Stimulated activated CD8-positive, alpha-beta memory T cell treated with anti-CD3 and anti-CD28 coated beads, Interleukin-12 subunit alpha, Interleukin-12 subunit beta, amount 100 ng/mL, for 24 hours (primary cell): ENCODE measurements at regions not wholly inside any gene's neighbourhood (a gene's known extent, or its start where the extent isn't known, plus 50 kb on each side); places are given as distances from the start of the nearest gene placed in this dataset.
"Not testable (repeated sequence)": the region's sequence is repeated elsewhere in the genome, so short reads cannot be mapped to it uniquely, and the experiment has no call there.

Experiments
- DNase-seq: peaks from one replicate; pipeline ENCODE4 v3.0.0-alpha.2; 2020; ENCODE audit errors: extremely low read depth

DNA sequence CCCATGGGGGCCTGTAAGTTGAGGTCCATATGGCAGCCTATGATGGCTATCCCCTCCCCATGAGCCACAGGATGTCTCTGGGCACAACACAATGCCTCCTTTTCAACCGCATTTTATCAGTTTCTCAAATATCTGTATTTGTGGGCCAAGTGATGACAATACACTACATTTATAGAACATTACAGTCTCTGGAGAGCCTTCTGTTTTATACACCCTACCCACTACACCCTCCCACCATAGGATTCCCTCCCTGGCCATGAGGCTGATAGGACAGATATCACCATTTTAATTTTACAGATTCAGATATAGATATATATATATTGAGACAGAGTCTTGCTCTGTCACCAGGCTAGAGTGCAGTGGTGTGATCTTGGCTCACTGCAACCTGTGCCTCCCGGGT lies 236.8 kb downstream of the ENC1 start:
- no peak for DNase-seq

DNA sequence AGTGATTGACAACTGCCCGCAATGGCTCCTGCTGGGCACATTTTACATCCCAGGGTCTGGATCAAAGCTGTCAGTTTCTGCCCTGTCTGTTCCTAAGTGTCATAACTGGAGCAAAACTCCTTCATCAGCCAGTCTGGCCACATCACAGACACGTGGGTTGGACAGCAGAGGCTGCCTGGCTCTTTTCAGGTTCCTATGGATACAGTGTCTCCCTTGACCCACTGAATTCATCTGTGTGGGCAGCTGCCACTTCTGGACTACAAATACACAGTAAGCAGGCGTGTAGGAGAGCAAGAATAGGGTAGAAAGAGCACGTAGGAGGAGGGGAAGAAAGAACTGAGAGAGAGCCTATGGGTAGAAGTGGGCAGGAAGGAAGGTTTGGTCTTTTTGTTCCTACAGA lies 238.0 kb downstream of the ENC1 start:
- DNase-seq: no peak

- DNase-seq: no peak
Observed at GRCh38 chr5:74401946-74402320, 238.6 kb downstream of the ENC1 start.

DNA sequence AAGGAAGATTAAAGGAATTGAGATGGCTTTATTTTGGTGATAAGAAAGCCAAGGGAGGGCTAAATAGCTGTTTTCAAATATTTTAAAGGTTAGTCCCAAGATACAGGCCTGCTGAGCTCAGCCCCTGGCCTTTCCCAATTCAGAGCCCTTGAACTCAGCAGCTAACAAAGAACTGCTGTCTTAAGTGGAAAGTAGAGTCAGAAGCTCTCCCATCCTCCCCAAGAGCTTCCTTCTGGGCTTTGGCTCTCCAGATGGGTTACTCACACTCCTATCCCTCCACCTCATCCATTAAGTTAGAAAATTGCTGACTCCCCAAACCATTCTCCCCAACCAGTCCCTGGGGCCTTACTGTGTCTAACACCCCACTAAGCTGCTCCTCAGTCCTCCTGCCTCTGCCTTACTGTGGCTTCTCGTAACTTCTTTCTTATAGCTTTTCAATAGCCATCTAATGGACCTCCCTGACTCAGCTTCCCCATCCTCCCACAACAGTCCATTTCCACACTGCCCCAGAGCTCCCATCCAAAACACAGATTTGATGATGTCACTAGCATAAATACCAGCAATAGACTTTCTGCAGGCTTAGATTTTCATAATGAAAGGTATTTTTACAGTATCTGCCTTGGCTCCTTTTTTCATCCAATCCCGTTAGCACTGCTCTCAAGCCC lies 239.1 kb downstream of the ENC1 start:
- no peak for DNase-seq

- no peak for DNase-seq
Observed at GRCh38 chr5:74400067-74400466, 240.5 kb downstream of the ENC1 start.

DNA sequence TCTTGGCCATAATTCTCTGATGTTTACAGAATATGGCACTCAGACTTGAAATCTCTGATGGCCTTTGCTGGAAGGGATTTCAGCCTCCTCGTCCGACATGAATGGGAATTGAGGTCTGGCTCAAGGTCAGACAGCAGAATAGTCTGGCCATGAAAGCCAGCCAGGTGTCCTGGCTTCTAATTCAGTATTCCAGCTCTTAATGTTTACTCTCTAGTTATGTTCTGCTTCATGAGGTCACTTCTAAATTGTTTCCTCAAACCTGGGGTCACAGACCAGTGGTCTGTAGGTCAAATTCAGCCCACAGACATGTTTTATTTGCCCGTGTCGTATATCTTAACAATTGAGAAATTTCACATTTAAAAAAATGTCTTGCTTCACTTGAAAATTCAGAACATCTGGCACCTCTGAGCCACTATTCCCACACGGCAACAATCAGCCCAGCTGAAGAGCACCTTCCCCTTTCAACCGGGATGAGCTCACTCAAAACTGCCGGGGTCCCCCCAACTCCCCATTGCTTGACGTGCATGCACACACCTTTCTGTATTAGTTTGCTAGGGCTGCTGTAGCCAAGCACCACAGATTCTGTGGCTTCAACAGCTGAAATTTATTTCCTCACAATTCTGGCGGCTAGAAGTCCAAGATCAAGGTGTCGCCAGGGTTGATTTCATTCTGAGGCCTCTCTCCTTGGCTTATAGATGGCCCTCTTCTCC lies 243.5 kb downstream of the ENC1 start:
- no peak for DNase-seq

GRCh38 chr5:74394916-74395880 lies 245.3 kb downstream of the ENC1 start:
- no peak for DNase-seq

DNA sequence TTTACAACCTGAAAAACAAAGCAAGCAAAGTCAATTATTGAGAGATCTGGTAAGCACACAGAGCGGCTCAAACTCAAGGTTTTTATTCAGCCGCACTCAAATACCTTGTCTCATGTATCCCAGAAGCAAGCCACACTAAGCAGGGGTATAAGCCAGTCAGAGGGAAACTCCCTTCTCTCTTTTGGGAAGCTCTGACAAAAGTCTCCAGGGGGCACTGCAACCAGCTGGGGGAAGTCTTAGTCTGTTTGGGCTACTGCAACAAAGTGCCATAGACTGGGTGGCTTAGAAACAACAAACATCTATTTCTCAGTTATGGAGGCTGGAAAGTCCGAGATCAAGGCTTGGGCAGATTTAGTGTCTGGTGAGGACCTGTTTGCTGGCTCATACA lies 246.0 kb downstream of the ENC1 start:
- DNase-seq: no peak

DNA sequence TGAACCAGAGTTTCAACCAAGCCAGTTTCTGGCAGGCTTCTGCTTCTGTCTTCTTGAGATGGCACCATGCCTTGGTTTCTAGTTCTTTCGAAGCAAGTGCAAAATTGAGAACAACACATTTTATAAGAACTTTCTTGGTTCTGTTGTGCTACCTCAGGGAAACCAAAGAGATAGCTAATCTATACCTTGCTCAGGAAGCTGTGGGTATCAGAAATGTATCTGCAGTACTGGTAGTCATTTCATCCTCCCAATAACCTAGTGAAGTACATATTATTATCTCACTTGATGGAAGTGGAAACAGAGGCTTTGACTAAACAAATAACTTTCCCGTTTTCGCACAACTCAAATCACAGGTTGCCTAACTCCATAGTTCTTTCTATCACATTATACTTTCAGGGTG lies 246.6 kb downstream of the ENC1 start:
- no peak for DNase-seq

GRCh38 chr5:74392711-74393351 lies 247.7 kb downstream of the ENC1 start:
- no peak for DNase-seq

- no peak for DNase-seq
Observed at GRCh38 chr5:74391410-74391809, 249.1 kb downstream of the ENC1 start.

DNA sequence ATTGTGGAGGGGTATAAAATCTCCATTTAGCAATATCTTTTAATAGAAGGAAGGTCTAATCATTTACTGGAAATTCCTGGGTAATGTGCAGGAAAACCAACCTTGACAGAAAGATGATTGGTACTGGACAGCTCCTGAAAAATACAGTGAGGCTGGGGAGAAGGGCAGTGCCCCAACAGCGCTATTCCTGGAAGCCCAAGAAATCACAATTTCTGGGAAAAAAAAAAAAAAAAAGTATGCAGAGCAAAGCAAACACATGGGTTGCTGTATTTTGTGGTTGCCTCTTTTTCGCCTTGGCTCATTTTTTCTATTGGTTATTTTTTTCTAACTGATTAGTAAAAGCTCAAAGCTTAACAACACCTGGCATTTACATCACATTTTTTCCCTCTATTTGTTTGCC lies 249.7 kb downstream of the ENC1 start:
- no peak for DNase-seq

- DNase-seq: no peak
Observed at GRCh38 chr5:74390306-74390637, 250.3 kb downstream of the ENC1 start.

- DNase-seq: no peak
Observed at GRCh38 chr5:74389531-74390305, 250.8 kb downstream of the ENC1 start.

GRCh38 chr5:74388411-74388810 lies 252.1 kb downstream of the ENC1 start:
- DNase-seq: not testable (repeated sequence)

DNA sequence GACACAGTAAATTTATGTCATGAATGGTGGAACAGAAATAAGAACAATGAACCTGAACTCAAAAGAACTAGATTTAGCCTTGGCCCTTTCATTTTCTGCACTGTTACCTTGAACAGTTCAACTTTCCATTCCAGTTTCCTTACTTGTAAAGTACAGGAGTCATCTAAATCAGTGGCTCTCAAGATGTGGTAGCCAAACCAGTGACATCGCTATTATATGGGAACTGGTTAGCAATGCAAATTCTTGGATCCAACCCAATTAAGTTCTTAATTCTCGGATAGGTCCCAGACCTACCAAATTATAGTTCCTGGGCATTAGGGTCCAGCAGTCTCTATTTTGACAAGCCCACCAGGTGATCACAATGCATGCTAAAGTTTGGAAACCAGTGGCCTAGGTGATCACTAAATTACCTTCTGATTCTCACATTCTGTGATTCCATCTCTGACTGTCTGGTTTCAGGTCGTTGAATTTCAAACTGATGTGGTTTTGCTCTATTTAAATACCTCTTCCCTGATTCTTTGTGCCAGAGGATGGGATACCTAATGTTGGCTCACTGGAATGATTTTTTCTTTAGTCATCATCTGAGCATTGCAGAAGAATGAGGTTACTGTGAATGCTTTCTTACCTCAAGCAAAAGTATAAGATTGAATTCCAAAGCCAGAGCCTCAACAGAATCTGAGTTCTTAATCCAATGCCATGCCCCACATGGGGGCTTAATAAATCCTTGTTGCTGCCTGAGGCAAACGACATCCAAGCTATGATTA lies 253.8 kb downstream of the ENC1 start:
- no peak for DNase-seq

DNA sequence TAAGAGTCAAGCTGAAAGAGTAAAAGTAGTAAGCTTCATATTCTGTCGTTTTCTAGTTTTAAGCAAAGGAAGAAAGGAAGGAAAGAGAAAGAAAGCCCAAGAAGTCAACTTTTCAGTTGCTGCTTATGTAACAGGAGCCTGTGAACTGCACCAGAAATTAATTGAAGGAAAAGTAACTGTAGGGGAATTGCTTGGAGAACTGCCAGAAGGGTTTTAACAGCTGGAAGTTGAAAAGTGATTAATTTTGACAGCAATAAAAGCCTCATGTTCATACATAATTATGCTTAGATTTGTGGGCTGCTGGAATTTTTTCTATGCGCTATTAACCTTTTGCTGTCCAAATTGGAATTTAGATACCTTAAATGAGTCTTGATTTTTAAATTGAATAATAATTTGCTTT lies 255.7 kb downstream of the ENC1 start:
- DNase-seq: no peak

DNA sequence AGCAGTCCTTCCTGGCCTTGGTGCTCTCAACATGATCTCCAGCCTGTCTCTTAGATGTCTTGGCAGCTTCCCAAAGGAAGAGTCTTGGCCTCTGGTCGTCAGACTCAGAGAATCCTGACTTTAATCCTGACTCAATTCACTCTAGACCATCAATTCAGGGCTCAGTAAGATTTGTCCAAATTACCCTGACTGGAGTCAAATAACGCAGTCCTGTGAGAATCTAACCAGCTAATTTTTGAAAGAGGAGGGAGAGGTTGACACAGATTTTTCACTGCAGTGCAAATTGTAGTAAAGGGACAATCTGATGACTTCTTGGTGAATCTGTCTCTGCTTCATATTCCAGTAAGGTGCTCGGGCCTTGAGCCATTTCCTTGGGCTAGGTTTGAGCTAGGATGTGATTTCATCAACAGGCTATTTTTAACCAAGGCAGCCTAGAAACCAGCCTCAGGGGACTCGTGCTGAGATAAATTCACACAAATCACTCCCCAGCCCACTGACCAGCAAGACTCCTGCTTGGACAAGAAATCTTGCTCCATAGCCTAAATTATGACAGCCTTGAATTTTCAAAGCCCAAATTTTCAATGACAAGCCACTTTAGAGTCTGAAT lies 257.4 kb downstream of the ENC1 start:
- DNase-seq: no peak

- no peak for DNase-seq
Observed at GRCh38 chr5:74382123-74382855, 258.2 kb downstream of the ENC1 start.

GRCh38 chr5:74380193-74380592 lies 260.3 kb downstream of the ENC1 start:
- no peak for DNase-seq
